GM18517 (cell line): ENCODE measurements at regions not wholly inside any gene's neighbourhood (a gene's known extent, or its start where the extent isn't known, plus 50 kb on each side); places are given as distances from the start of the nearest gene placed in this dataset.
A peak's percentile ranks its signal among the peaks of the same experiment; 100 is the strongest.

Experiments
- ATAC-seq: cut with Tn5 transposase; IDR thresholded peaks from one replicate; pipeline ENCODE4 v1.9.1; 2021; ENCODE audit warnings: mild to moderate bottlenecking, moderate library complexity; ENCODE audit not compliant: unreplicated experiment

GRCh38 chr2:164439885-164440284 is 181.4 kb downstream of the GRB14 start:
- ATAC-seq, result no peak

- no peak for ATAC-seq
Measured at GRCh38 chr2:164439235-164439634, 182.0 kb downstream of the GRB14 start.

GRCh38 chr2:164438490-164439205 is 182.6 kb downstream of the GRB14 start:
- no peak for ATAC-seq

- ATAC-seq, result no peak
Measured at GRCh38 chr2:164436131-164436530, 185.2 kb downstream of the GRB14 start.

- no peak for ATAC-seq
Measured at GRCh38 chr2:164430166-164430783, 191.0 kb downstream of the GRB14 start.

GRCh38 chr2:164429354-164429753 is 191.9 kb downstream of the GRB14 start:
- no peak for ATAC-seq

- ATAC-seq, result no peak
Measured at GRCh38 chr2:164427111-164427510, 194.2 kb downstream of the GRB14 start.

GRCh38 chr2:164420787-164421186 is 200.5 kb downstream of the GRB14 start:
- ATAC-seq, result no peak

- ATAC-seq, result no peak
Measured at GRCh38 chr2:164412831-164413230, 208.5 kb downstream of the GRB14 start.

GRCh38 chr2:164389411-164389810 is 231.9 kb downstream of the GRB14 start:
- ATAC-seq, result no peak

- peak; percentile 66 for ATAC-seq
Measured at GRCh38 chr2:164388511-164388910, 232.8 kb downstream of the GRB14 start.

GRCh38 chr2:164386231-164386630 is 235.1 kb downstream of the GRB14 start:
- ATAC-seq, result no peak

- ATAC-seq, result no peak
Measured at GRCh38 chr2:164384434-164384833, 236.8 kb downstream of the GRB14 start.

GRCh38 chr2:164371916-164372315 is 249.4 kb downstream of the GRB14 start:
- ATAC-seq, result no peak

GRCh38 chr2:164369366-164369765 is 251.9 kb downstream of the GRB14 start:
- ATAC-seq, result no peak

GRCh38 chr2:164368896-164369295 is 252.4 kb downstream of the GRB14 start:
- no peak for ATAC-seq

- no peak for ATAC-seq
Measured at GRCh38 chr2:164363646-164364045, 257.6 kb downstream of the GRB14 start.

- no peak for ATAC-seq
Measured at GRCh38 chr2:164351536-164351935, 269.7 kb downstream of the GRB14 start.

GRCh38 chr2:164335947-164336346 is 285.3 kb downstream of the GRB14 start:
- no peak for ATAC-seq

GRCh38 chr2:164335128-164335527 is 286.2 kb downstream of the GRB14 start:
- ATAC-seq, result no peak

- ATAC-seq, result no peak
Measured at GRCh38 chr2:164328310-164328709, 293.0 kb downstream of the GRB14 start.

GRCh38 chr2:164323978-164324377 is 297.3 kb downstream of the GRB14 start:
- no peak for ATAC-seq

GRCh38 chr2:164314148-164314547 is 307.1 kb downstream of the GRB14 start:
- no peak for ATAC-seq
